ENCODE measurements at regions not wholly inside any gene's neighbourhood (a gene's known extent, or its start where the extent isn't known, plus 50 kb on each side); places are given as distances from the start of the nearest gene placed in this dataset.

- no peak overlapping the region for H3K4me3 Mint-ChIP-seq
- peaks cover 0 to 6% (median 3%) of the 10 kb centered on the region in 4 donors for H3K4me1 Mint-ChIP-seq
- Histone ChIP-seq H3K27me3 (ENCODE audit: control insufficient read depth, insufficient read depth, low read length) (no peaks in the 10 kb centered on the region), H3K36me3 (ENCODE audit: control insufficient read depth, insufficient read depth, low read length) (no peaks in the 10 kb centered on the region), H3K4me3 (ENCODE audit: low read depth, low read length) (no peak overlapping the region), H3K27ac (ENCODE audit: insufficient read depth, low read length, poor library complexity, severe bottlenecking) (no peak overlapping the region), H3K4me1 (ENCODE audit: control insufficient read depth, insufficient read depth, low read length, poor library complexity, severe bottlenecking) (no peaks in the 10 kb centered on the region), H3K9me3 (ENCODE audit: control insufficient read depth in 2 of 2, low read length in 2 of 2) (no peaks in the 10 kb centered on the region)
- DNase-seq: no peak
- ATAC-seq (ENCODE audit: low read depth in 2 of 2): no peak
- H3K27ac Mint-ChIP-seq: no peak overlapping the region
- H3K27me3 Mint-ChIP-seq: no peaks in the 10 kb centered on the region
- peaks cover 0 to 4% (median 0%) of the 10 kb centered on the region in 7 donors for H3K9me3 Mint-ChIP-seq
- no peaks in the 10 kb centered on the region for H3K36me3 Mint-ChIP-seq
Measured at GRCh38 chr5:110094109-110094508, 404.4 kb downstream of the MAN2A1 start.

GRCh38 chr5:110094548-110094947 is 404.8 kb downstream of the MAN2A1 start:
- H3K4me3 Mint-ChIP-seq: no peak overlapping the region
- no peak for DNase-seq
- no peaks in the 10 kb centered on the region for H3K36me3 ChIP-seq (ENCODE audit: control insufficient read depth, insufficient read depth, low read length)
- H3K9me3 ChIP-seq (ENCODE audit: control insufficient read depth in 2 of 2, low read length in 2 of 2): no peaks in the 10 kb centered on the region
- no peaks in the 10 kb centered on the region for H3K4me1 ChIP-seq (ENCODE audit: control insufficient read depth, insufficient read depth, low read length, poor library complexity, severe bottlenecking)
- no peak overlapping the region for H3K4me3 ChIP-seq (ENCODE audit: low read depth, low read length)
- H3K27me3 ChIP-seq (ENCODE audit: control insufficient read depth, insufficient read depth, low read length): no peaks in the 10 kb centered on the region
- H3K4me1 Mint-ChIP-seq: peaks cover 0 to 6% (median 3%) of the 10 kb centered on the region in 4 donors
- H3K27ac Mint-ChIP-seq: no peak overlapping the region
- no peaks in the 10 kb centered on the region for H3K27me3 Mint-ChIP-seq
- no peak overlapping the region for H3K27ac ChIP-seq (ENCODE audit: insufficient read depth, low read length, poor library complexity, severe bottlenecking)
- H3K36me3 Mint-ChIP-seq: no peaks in the 10 kb centered on the region
- peaks cover 0 to 4% (median 0%) of the 10 kb centered on the region in 7 donors for H3K9me3 Mint-ChIP-seq
- no peak for ATAC-seq (ENCODE audit: low read depth in 2 of 2)

- DNase-seq (no peak), ATAC-seq (ENCODE audit: low read depth in 2 of 2) (no peak)
- Mint-ChIP-seq H3K9me3 (peaks cover 0 to 4% (median 0%) of the 10 kb centered on the region in 7 donors), H3K27me3 (no peaks in the 10 kb centered on the region), H3K36me3 (no peaks in the 10 kb centered on the region), H3K4me3 (no peak overlapping the region), H3K4me1 (peaks cover 0 to 6% (median 3%) of the 10 kb centered on the region in 4 donors), H3K27ac (no peak overlapping the region)
- Histone ChIP-seq H3K27me3 (ENCODE audit: control insufficient read depth, insufficient read depth, low read length) (no peaks in the 10 kb centered on the region), H3K4me3 (ENCODE audit: low read depth, low read length) (no peak overlapping the region), H3K36me3 (ENCODE audit: control insufficient read depth, insufficient read depth, low read length) (no peaks in the 10 kb centered on the region), H3K9me3 (ENCODE audit: control insufficient read depth in 2 of 2, low read length in 2 of 2) (no peaks in the 10 kb centered on the region), H3K27ac (ENCODE audit: insufficient read depth, low read length, poor library complexity, severe bottlenecking) (no peak overlapping the region), H3K4me1 (ENCODE audit: control insufficient read depth, insufficient read depth, low read length, poor library complexity, severe bottlenecking) (no peaks in the 10 kb centered on the region)
Measured at GRCh38 chr5:110096419-110096818, 406.7 kb downstream of the MAN2A1 start.

DNA sequence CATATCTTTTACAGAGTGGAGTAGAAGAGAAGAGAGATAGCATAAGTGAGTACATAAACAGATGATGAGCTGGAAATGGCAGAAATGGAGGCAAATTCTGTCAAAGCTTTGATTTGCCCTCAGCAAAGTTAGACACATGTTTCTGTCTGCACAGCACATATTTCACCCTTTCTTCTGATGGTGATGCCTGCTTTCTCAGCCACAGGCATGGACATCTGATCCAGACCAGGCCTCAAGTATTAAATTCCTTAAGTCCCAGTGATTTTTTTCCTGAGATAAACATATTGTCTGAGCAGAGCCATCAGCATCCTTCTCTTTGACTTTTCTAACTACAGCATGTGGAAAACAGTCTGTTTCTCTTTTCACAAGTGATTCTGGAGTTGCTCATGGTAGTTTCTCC is 409.8 kb downstream of the MAN2A1 start:
- ATAC-seq (ENCODE audit: low read depth in 2 of 2) (no peak), DNase-seq (no peak)
- Mint-ChIP-seq H3K4me1 (peaks cover 0 to 12% (median 3%) of the 10 kb centered on the region in 4 donors), H3K27me3 (peaks cover 5% of the 10 kb centered on the region), H3K9me3 (peaks cover 0 to 4% (median 0%) of the 10 kb centered on the region in 7 donors), H3K27ac (no peak overlapping the region), H3K4me3 (no peak overlapping the region), H3K36me3 (no peaks in the 10 kb centered on the region)
- H3K9me3 ChIP-seq (ENCODE audit: control insufficient read depth in 2 of 2, low read length in 2 of 2): no peaks in the 10 kb centered on the region
- no peak overlapping the region for H3K27ac ChIP-seq (ENCODE audit: insufficient read depth, low read length, poor library complexity, severe bottlenecking)
- no peak overlapping the region for H3K4me3 ChIP-seq (ENCODE audit: low read depth, low read length)
- no peaks in the 10 kb centered on the region for H3K36me3 ChIP-seq (ENCODE audit: control insufficient read depth, insufficient read depth, low read length)
- H3K27me3 ChIP-seq (ENCODE audit: control insufficient read depth, insufficient read depth, low read length): no peaks in the 10 kb centered on the region
- no peaks in the 10 kb centered on the region for H3K4me1 ChIP-seq (ENCODE audit: control insufficient read depth, insufficient read depth, low read length, poor library complexity, severe bottlenecking)

GRCh38 chr5:110103081-110103480 is 413.4 kb downstream of the MAN2A1 start:
- peaks cover 0 to 19% (median 6%) of the 10 kb centered on the region in 4 donors for H3K4me1 Mint-ChIP-seq
- no peak for ATAC-seq (ENCODE audit: low read depth in 2 of 2)
- peaks cover 0 to 6% (median 0%) of the 10 kb centered on the region in 7 donors for H3K9me3 Mint-ChIP-seq
- peaks cover 9% of the 10 kb centered on the region for H3K27me3 Mint-ChIP-seq
- no peak overlapping the region for H3K4me3 Mint-ChIP-seq
- H3K27ac ChIP-seq (ENCODE audit: insufficient read depth, low read length, poor library complexity, severe bottlenecking): no peak overlapping the region
- no peaks in the 10 kb centered on the region for H3K36me3 Mint-ChIP-seq
- no peak for DNase-seq
- H3K27me3 ChIP-seq (ENCODE audit: control insufficient read depth, insufficient read depth, low read length): no peaks in the 10 kb centered on the region
- H3K27ac Mint-ChIP-seq: no peak overlapping the region
- H3K4me3 ChIP-seq (ENCODE audit: low read depth, low read length): no peak overlapping the region
- H3K9me3 ChIP-seq (ENCODE audit: control insufficient read depth in 2 of 2, low read length in 2 of 2): no peaks in the 10 kb centered on the region
- H3K4me1 ChIP-seq (ENCODE audit: control insufficient read depth, insufficient read depth, low read length, poor library complexity, severe bottlenecking): no peaks in the 10 kb centered on the region
- H3K36me3 ChIP-seq (ENCODE audit: control insufficient read depth, insufficient read depth, low read length): no peaks in the 10 kb centered on the region

DNA sequence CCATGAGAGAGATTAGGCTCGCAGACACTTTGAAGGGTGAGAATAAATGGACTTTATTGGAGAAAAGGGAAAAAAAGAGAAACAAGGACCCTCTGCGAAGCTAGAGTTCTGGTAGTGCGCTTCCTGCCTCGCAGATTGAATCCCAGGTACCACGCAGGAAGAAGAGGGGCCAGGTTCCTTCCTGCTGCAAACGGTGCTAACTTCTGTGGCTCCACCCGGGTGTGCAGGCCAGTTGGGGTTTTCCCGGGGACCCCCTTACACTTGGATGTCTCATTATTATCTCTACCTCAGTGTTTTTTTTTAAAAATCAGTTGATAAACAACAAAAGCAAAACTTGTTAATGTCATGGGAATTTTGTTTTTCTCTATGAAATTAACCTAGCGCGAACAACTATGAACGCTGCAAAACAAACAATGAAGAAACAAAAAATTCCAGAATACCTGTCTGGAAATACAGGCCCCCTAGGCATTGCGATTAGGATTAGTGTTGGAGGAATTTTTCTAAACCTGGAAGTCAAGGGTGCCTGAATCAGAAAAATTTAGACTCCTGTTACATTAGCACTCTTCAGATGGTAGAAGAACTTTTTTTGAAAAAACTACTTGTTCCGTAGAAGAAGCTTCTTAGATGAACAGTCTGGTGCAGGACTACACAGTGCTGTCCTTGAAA is 414.5 kb downstream of the MAN2A1 start:
- Mint-ChIP-seq H3K4me1 (peaks cover 0 to 19% (median 3%) of the 10 kb centered on the region in 4 donors), H3K9me3 (peaks cover 0 to 2% (median 0%) of the 10 kb centered on the region in 7 donors), H3K36me3 (no peaks in the 10 kb centered on the region), H3K27ac (no peak overlapping the region), H3K27me3 (peaks cover 10% of the 10 kb centered on the region), H3K4me3 (no peak overlapping the region)
- Histone ChIP-seq H3K4me1 (ENCODE audit: control insufficient read depth, insufficient read depth, low read length, poor library complexity, severe bottlenecking) (no peaks in the 10 kb centered on the region), H3K27ac (ENCODE audit: insufficient read depth, low read length, poor library complexity, severe bottlenecking) (no peak overlapping the region), H3K27me3 (ENCODE audit: control insufficient read depth, insufficient read depth, low read length) (no peaks in the 10 kb centered on the region), H3K36me3 (ENCODE audit: control insufficient read depth, insufficient read depth, low read length) (no peaks in the 10 kb centered on the region), H3K4me3 (ENCODE audit: low read depth, low read length) (no peak overlapping the region), H3K9me3 (ENCODE audit: control insufficient read depth in 2 of 2, low read length in 2 of 2) (no peaks in the 10 kb centered on the region)
- ATAC-seq (ENCODE audit: low read depth in 2 of 2) (no peak), DNase-seq (no peak)

GRCh38 chr5:110104726-110105669 is 415.3 kb downstream of the MAN2A1 start:
- Mint-ChIP-seq H3K9me3 (peaks cover 0 to 2% (median 0%) of the 10 kb centered on the region in 7 donors), H3K4me3 (no peak overlapping the region), H3K36me3 (no peaks in the 10 kb centered on the region), H3K27me3 (peaks cover 10% of the 10 kb centered on the region), H3K4me1 (peaks cover 0 to 19% (median 3%) of the 10 kb centered on the region in 4 donors), H3K27ac (no peak overlapping the region)
- no peak overlapping the region for H3K4me3 ChIP-seq (ENCODE audit: low read depth, low read length)
- H3K9me3 ChIP-seq (ENCODE audit: control insufficient read depth in 2 of 2, low read length in 2 of 2): no peaks in the 10 kb centered on the region
- H3K27ac ChIP-seq (ENCODE audit: insufficient read depth, low read length, poor library complexity, severe bottlenecking): no peak overlapping the region
- ATAC-seq (ENCODE audit: low read depth in 2 of 2) (no peak), DNase-seq (no peak)
- no peaks in the 10 kb centered on the region for H3K36me3 ChIP-seq (ENCODE audit: control insufficient read depth, insufficient read depth, low read length)
- no peaks in the 10 kb centered on the region for H3K4me1 ChIP-seq (ENCODE audit: control insufficient read depth, insufficient read depth, low read length, poor library complexity, severe bottlenecking)
- no peaks in the 10 kb centered on the region for H3K27me3 ChIP-seq (ENCODE audit: control insufficient read depth, insufficient read depth, low read length)

Data from CD4-positive, CD25-positive, alpha-beta regulatory T cell (primary cell).